ENCODE measurements at regions not wholly inside any gene's neighbourhood (a gene's known extent, or its start where the extent isn't known, plus 50 kb on each side); places are given as distances from the start of the nearest gene placed in this dataset.

GRCh38 chr3:36652104-36652503 is 112.2 kb downstream of the DCLK3 start:
- TF ChIP-seq FOSL2 (IDR thresholded peaks at IDR 0.05) (no peak), FOSL2 (CRISPR knock-in tag; IDR thresholded peaks at IDR 0.05) (no peak), CHD2 (IDR thresholded peaks at IDR 0.05; ENCODE audit: low read length, partially characterized antibody) (no peak), CTCF (IDR thresholded peaks at IDR 0.05) (no peak), RFX5 (IDR thresholded peaks at IDR 0.05) (no peak), REST (IDR thresholded peaks at IDR 0.05) (no peak), TFCP2L1 (CRISPR knock-in tag; IDR thresholded peaks at IDR 0.05) (no peak), KDM5A (IDR thresholded peaks at IDR 0.05) (no peak), KDM1A (IDR thresholded peaks at IDR 0.05; ENCODE audit: low read depth) (no peak), MAFK (IDR thresholded peaks at IDR 0.05; ENCODE audit: partially characterized antibody) (no peak), POLR2A (IDR thresholded peaks at IDR 0.05; ENCODE audit: low read length) (no peak), CBX2 (IDR thresholded peaks at IDR 0.05; ENCODE audit: borderline replicate concordance, low read depth) (no peak), ZFP36 (IDR thresholded peaks at IDR 0.05; ENCODE audit: borderline replicate concordance, partially characterized antibody) (no peak), POLR2AphosphoS2 (conservative IDR thresholded peaks at IDR 0.05; ENCODE audit: low read length) (no peak)
